Trophoblast cell (in vitro differentiated cells and primary cell): ENCODE measurements at regions not wholly inside any gene's neighbourhood (a gene's known extent, or its start where the extent isn't known, plus 50 kb on each side); places are given as distances from the start of the nearest gene placed in this dataset.
"Not testable (repeated sequence)": the region's sequence is repeated elsewhere in the genome, so short reads cannot be mapped to it uniquely, and the experiment has no call there.

ENCODE experiments used
- DNase-seq, 2 donors: peaks; one replicate each; pipeline ENCODE4 v3.0.0-alpha.2; 2016
- H2AFZ ChIP-seq: 2 replicates; pipeline ENCODE4 v1.6.1; 2013; ENCODE audit warnings: low read length, moderate library complexity, mild to moderate bottlenecking; ENCODE audit not compliant: insufficient read depth, poor library complexity
- H2AK5ac ChIP-seq: 2 replicates; pipeline ENCODE4 v1.6.1; 2013; ENCODE audit warnings: mild to moderate bottlenecking, low read length
- H2BK120ac ChIP-seq: 2 replicates; pipeline ENCODE4 v1.6.1; 2013; ENCODE audit warnings: low read length, mild to moderate bottlenecking, moderate library complexity; ENCODE audit not compliant: insufficient read depth, poor library complexity
- H2BK12ac ChIP-seq: 2 replicates; pipeline ENCODE4 v1.6.1; 2013; ENCODE audit warnings: mild to moderate bottlenecking, low read length, moderate library complexity
- H2BK5ac ChIP-seq: 2 replicates; pipeline ENCODE4 v1.6.1; 2013; ENCODE audit warnings: low read length, low read depth, moderate library complexity, mild to moderate bottlenecking; ENCODE audit not compliant: poor library complexity
- H3K14ac ChIP-seq: 2 replicates; pipeline ENCODE4 v1.6.1; 2013; ENCODE audit warnings: mild to moderate bottlenecking, low read length
- H3K18ac ChIP-seq: 2 replicates; pipeline ENCODE4 v1.6.1; 2013; ENCODE audit warnings: mild to moderate bottlenecking, low read length
- H3K23ac ChIP-seq: 2 replicates; pipeline ENCODE4 v1.6.1; 2013; ENCODE audit warnings: low read length
- H3K27ac ChIP-seq: 2 replicates; pipeline ENCODE4 v1.5.1; 2013; ENCODE audit warnings: low read depth, mild to moderate bottlenecking, inconsistent platforms, low read length, moderate library complexity
- H3K27me3 ChIP-seq: 2 replicates; pipeline ENCODE4 v1.6.1; 2013; ENCODE audit warnings: inconsistent platforms, mild to moderate bottlenecking, low read length, moderate library complexity; ENCODE audit not compliant: insufficient read depth
- H3K36me3 ChIP-seq, 2 experiments: 1 replicate in 1 of 2; 2 replicates in 1 of 2; pipeline ENCODE4 v1.6.1; 2013; ENCODE audit warnings: low read length in 2 of 2, mild to moderate bottlenecking in 2 of 2, moderate library complexity in 1 of 2; ENCODE audit not compliant: insufficient read depth in 2 of 2, control insufficient read depth in 1 of 2
- H3K4ac ChIP-seq: 2 replicates; pipeline ENCODE4 v1.6.1; 2013; ENCODE audit warnings: low read depth, mild to moderate bottlenecking, low read length, moderate library complexity
- H3K4me1 ChIP-seq, 2 experiments: 1 replicate in 1 of 2; 2 replicates in 1 of 2; pipeline ENCODE4 v1.6.1; 2013; ENCODE audit warnings: low read length in 2 of 2, mild to moderate bottlenecking in 2 of 2, moderate library complexity in 1 of 2; ENCODE audit not compliant: insufficient read depth in 2 of 2, control insufficient read depth in 1 of 2
- H3K4me2 ChIP-seq: 2 replicates; pipeline ENCODE4 v1.6.1; 2013; ENCODE audit warnings: inconsistent platforms, mild to moderate bottlenecking, low read length, moderate library complexity
- H3K4me3 ChIP-seq: 2 replicates; pipeline ENCODE4 v1.5.1; 2013; ENCODE audit warnings: mild to moderate bottlenecking, low read depth, low read length, inconsistent platforms
- H3K79me1 ChIP-seq: one replicate; pipeline ENCODE4 v1.6.1; 2013; ENCODE audit warnings: low read length
- H3K79me2 ChIP-seq: 2 replicates; pipeline ENCODE4 v1.6.1; 2013; ENCODE audit warnings: low read length, mild to moderate bottlenecking; ENCODE audit not compliant: control insufficient read depth, insufficient read depth, poor library complexity
- H3K9ac ChIP-seq: 2 replicates; pipeline ENCODE4 v1.6.1; 2013; ENCODE audit warnings: mild to moderate bottlenecking, low read length
- H3K9me3 ChIP-seq: 2 replicates; pipeline ENCODE4 v1.6.1; 2013; ENCODE audit warnings: low read depth, mild to moderate bottlenecking, control low read depth, inconsistent platforms, low read length; ENCODE audit not compliant: insufficient read depth
- H4K12ac ChIP-seq: 2 replicates; pipeline ENCODE4 v1.6.1; 2013; ENCODE audit warnings: low read depth, mild to moderate bottlenecking, low read length, moderate library complexity
- H4K8ac ChIP-seq: 2 replicates; pipeline ENCODE4 v1.6.1; 2013; ENCODE audit warnings: low read depth, mild to moderate bottlenecking, low read length, moderate library complexity
- H4K91ac ChIP-seq: one replicate; pipeline ENCODE4 v1.6.1; 2013; ENCODE audit warnings: low read depth, mild to moderate bottlenecking, low read length, moderate library complexity
- WGBS: extraction: QIAGEN DNeasy Blood & Tissue Kit; methylation state at CpG from one replicate; pipeline ENCODE4 v1.1.7; 2013; ENCODE audit warnings: missing lambda C conversion rate; ENCODE audit not compliant: insufficient read length, insufficient coverage; ENCODE audit errors: extremely low coverage; 5-methylcytosine and 5-hydroxymethylcytosine counted together

- H4K91ac ChIP-seq, H3K4me1 ChIP-seq, H3K14ac ChIP-seq, H2AFZ ChIP-seq, H3K4ac ChIP-seq, H2BK120ac ChIP-seq, H2BK5ac ChIP-seq, H2AK5ac ChIP-seq, H3K79me2 ChIP-seq, H3K27ac ChIP-seq, H3K4me2 ChIP-seq, DNase-seq, H4K12ac ChIP-seq, H3K18ac ChIP-seq, H3K9ac ChIP-seq, H2BK12ac ChIP-seq, H3K27me3 ChIP-seq, H3K4me3 ChIP-seq, H4K8ac ChIP-seq, H3K23ac ChIP-seq, H3K36me3 ChIP-seq, H3K79me1 ChIP-seq, H3K9me3 ChIP-seq: not testable (repeated sequence)
- WGBS = no CpG with 5 or more reads among the region's 22 CpGs
These were observed 189.3 kb downstream of the NPIPB11 start for GRCh38 chr16:29217104-29217751.

GRCh38 chr16:29213770-29214169 is 192.7 kb downstream of the NPIPB11 start:
- WGBS = no CpG with 5 or more reads among the region's 3 CpGs
- not testable (repeated sequence) for H3K14ac ChIP-seq, H2BK5ac ChIP-seq, H3K9ac ChIP-seq, H4K12ac ChIP-seq, DNase-seq, H3K79me1 ChIP-seq, H4K91ac ChIP-seq, H3K4me3 ChIP-seq, H2AK5ac ChIP-seq, H4K8ac ChIP-seq, H3K79me2 ChIP-seq, H3K23ac ChIP-seq, H3K4me1 ChIP-seq, H2BK120ac ChIP-seq, H3K36me3 ChIP-seq, H3K27ac ChIP-seq, H3K4me2 ChIP-seq, H3K18ac ChIP-seq, H3K4ac ChIP-seq, H3K27me3 ChIP-seq, H3K9me3 ChIP-seq, H2BK12ac ChIP-seq, H2AFZ ChIP-seq

GRCh38 chr16:29213251-29213650 is 193.3 kb downstream of the NPIPB11 start:
- not testable (repeated sequence) for H3K4me1 ChIP-seq, H2BK5ac ChIP-seq, H3K79me1 ChIP-seq, H4K91ac ChIP-seq, H3K4me3 ChIP-seq, H3K18ac ChIP-seq, H4K12ac ChIP-seq, DNase-seq, H4K8ac ChIP-seq, H3K27me3 ChIP-seq, H3K36me3 ChIP-seq, H3K79me2 ChIP-seq, H3K14ac ChIP-seq, H2AK5ac ChIP-seq, H3K9ac ChIP-seq, H3K4me2 ChIP-seq, H2BK12ac ChIP-seq, H3K9me3 ChIP-seq, H2BK120ac ChIP-seq, H3K23ac ChIP-seq, H3K27ac ChIP-seq, H2AFZ ChIP-seq, H3K4ac ChIP-seq
- WGBS = no CpG with 5 or more reads among the region's 6 CpGs

GRCh38 chr16:29212084-29213027 is 194.2 kb downstream of the NPIPB11 start:
- not testable (repeated sequence) for H3K18ac ChIP-seq, H4K91ac ChIP-seq, H3K27me3 ChIP-seq, H3K4me2 ChIP-seq, H2AFZ ChIP-seq, H3K27ac ChIP-seq, H3K9ac ChIP-seq, H3K4me3 ChIP-seq, H4K8ac ChIP-seq, H3K9me3 ChIP-seq, DNase-seq, H2BK12ac ChIP-seq, H2AK5ac ChIP-seq, H3K23ac ChIP-seq, H3K4me1 ChIP-seq, H2BK120ac ChIP-seq, H2BK5ac ChIP-seq, H3K14ac ChIP-seq, H3K79me2 ChIP-seq, H3K4ac ChIP-seq, H4K12ac ChIP-seq, H3K36me3 ChIP-seq, H3K79me1 ChIP-seq
- no CpG with 5 or more reads among the region's 21 CpGs for WGBS
